IPS-NIHi7 (cell line): ENCODE measurements at regions not wholly inside any gene's neighbourhood (a gene's known extent, or its start where the extent isn't known, plus 50 kb on each side); places are given as distances from the start of the nearest gene placed in this dataset.

Source experiments
- DNase-seq: peaks from one replicate; pipeline ENCODE4 v3.0.0; 2012; ENCODE audit warnings: mixed read lengths; ENCODE audit errors: extremely low spot score

DNA sequence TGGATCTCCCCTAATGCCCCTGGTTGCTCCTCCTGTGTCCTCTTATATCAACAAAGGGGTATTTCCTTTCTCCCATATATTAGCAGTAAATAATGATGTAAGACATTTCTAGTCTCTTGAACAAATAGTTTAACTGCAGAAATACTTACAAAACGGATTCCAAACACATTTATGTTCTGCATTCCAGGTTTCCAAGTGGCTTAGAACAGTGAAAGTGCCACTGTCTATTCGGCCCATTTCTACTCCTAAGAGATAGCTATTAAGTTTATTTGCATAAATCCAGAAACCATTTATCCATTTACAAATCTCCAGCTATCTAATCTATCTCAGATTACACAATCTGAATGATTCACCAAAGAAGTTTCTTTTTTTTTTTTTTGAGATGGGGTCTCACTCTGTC lies 55.8 kb upstream of the FRMD4B start:
- DNase-seq, result no peak

DNA sequence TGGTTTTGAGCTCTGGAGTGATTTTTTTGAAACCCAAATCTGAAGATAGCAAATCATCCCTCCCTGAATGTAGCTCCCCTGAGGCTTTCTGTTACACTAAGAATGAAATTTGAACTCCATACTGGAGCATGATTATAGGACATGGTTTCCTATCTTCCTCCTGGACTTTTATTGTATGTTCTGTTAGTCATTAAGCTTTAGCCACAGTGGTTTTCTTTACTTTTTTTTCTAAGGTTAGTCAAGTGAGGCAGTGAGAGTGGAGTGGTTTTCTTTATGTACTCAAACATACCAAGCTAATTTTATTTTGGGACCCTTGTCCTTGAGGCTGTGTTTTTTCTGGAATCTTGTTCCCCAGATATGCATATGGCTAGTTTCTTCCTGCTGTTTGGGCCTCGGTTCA lies 55.2 kb upstream of the FRMD4B start:
- no peak for DNase-seq

DNA sequence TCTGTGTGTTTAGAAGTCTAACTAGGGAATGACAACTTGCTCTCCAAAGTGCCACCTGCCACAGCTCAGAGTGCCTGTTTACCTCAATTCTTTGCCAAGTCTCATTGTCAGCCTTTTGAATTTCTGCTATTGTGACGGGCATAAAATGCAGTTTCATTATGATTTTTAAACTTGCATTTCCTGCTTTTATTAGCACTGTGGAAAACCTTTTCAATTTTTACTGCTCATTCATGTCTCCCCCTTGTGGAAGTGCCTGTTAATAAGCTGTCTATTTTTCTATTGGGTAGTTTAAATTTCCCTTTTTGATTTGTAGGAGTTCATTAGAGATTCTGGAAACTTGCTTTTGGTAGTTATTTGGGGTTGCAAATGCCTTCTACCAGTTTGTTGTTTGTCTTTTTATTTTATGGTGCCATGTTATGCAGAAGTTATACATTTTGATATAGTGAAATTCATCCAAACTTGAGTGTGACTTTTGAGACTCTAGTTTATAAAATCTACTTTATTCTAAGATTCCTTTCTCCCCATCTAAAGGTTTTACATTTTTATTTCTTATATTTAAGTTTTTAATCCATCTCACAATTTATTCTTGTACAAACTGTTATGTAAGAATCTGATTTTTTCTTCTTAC lies 53.9 kb upstream of the FRMD4B start:
- DNase-seq, result no peak

DNA sequence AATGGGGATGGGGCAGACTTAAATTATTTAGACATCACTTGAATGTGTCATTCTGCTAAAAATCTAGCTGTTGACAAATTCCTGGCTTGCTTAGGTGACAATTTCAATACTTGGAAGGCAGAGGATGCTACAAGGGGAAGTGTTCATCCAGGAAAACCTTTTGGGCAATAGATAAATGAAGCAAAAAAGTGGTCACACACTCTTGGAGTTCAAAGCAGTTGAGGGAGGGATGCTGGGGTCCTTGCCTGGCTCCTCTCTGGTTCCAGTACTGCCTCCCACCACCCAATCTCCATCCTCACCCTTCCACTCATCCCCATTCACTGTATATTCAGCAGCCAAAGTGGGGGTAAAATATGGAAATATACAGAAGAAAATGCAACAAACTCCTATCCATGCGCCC lies 52.6 kb upstream of the FRMD4B start:
- DNase-seq, result no peak

DNA sequence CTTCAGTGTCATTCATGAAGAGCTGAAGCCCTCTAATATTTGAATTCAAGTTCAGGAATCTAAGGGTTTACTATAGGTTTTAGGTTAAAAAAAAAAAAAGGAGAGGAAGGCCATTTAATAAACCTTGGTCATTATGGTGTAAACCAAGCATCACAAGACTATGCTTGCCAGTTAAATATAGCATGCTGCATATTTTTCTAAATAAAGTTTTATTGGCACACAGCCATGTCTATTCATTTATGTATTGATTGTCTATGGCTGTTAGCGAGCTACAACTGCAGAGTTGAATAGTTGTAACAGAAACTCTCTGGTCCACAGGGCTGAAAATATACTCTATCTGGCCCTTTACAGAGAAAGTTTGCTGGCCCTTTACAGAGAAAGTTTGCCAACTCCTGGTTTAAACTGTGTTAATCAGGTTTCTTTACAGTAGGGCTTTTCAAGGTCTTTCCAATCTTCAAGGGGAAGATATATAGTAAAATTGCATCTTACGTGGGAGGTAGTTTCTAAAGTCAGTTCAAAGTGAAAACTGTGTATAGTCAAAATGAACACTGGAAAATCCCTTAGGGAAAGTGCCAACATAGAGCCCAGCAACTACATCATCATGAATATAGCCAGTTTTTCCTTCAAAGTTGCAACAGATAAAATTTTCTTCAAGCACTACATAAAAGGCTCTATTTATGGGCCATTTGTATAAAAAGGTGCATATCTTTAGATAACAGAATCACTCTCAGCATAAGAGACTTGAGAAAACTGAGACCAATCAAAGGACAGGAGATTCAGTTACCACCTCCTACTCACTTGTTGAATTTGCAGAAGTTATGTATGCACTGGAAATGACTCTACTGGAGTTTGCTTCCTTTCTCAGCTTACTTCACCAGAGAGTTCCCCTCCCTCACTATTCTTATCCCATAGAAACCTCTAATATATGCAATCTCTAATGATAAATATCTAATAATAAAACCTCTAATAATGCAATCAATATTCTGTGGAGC lies 49.7 kb upstream of the FRMD4B start:
- DNase-seq, result no peak
